ENCODE measurements at regions not wholly inside any gene's neighbourhood (a gene's known extent, or its start where the extent isn't known, plus 50 kb on each side); places are given as distances from the start of the nearest gene placed in this dataset.

DNA sequence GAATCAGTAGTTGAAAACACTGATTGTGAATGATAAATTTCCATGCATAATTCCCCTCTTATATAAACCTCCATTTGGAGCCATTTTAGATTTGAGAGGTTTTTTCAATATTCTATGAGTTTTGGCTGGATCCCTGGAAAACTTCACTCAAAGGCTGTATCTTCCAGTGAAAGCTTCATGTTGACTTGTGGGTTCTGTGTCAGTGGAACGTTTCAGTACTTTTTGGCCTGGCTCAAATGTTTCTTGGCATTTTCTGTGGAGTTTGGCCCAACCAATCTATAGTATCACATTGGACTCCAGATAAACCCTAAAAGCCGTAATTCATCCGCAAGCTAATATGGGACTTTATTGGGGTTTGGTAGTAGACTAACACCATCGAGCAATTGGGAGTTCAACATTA lies 172.6 kb upstream of the PRPS1L1 start:
- no peaks in the 10 kb centered on the region for H3K9me3 ChIP-seq (ENCODE audit: low read length)
- H4K20me1 ChIP-seq (ENCODE audit: insufficient read depth, low read depth, low read length) = no peaks in the 10 kb centered on the region
- H3K79me2 ChIP-seq (ENCODE audit: low read length) = no peaks in the 10 kb centered on the region
- H3K27me3 ChIP-seq (ENCODE audit: low read length) = no peaks in the 10 kb centered on the region
- H3K4me3 ChIP-seq (ENCODE audit: low read length) = no peak overlapping the region
- no peak overlapping the region for H3K4me2 ChIP-seq (ENCODE audit: low read depth, low read length, poor library complexity, severe bottlenecking)
- no peaks in the 10 kb centered on the region for H3K36me3 ChIP-seq (ENCODE audit: insufficient read depth, low read length)
- H3K9ac ChIP-seq (ENCODE audit: low read length) = no peak overlapping the region
- H2AFZ ChIP-seq (ENCODE audit: low read length) = no peak overlapping the region
- H3K9me2 ChIP-seq (replicated peaks; ENCODE audit: insufficient read depth, low read length) = no peaks in the 10 kb centered on the region
- peaks cover 5% of the 10 kb centered on the region; the same call in 1 of the 2 replicates for H3K4me1 ChIP-seq (ENCODE audit: low read length)
- DNase-seq = no peak
- no peak overlapping the region for H3K27ac ChIP-seq (ENCODE audit: low read length)

DNA sequence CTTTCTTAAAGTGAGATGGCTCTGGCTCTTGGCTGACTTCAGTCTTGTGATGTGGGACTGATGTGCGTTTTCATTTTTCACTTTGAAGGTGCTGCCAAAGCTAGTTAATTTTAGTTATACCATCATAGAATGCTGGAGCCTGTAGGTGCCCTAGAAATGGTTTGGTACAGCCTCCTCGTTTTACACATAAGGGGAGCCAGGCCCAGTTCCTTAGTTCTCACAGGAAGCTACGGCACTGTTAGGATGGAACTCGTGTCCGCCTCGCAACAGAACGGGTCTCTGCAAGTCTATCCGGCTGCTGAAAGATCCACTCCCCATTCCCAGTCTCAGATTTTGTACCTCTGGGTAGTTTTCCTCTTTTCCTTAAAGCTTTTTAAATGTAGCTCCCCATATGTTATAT lies 173.2 kb upstream of the PRPS1L1 start:
- no peak overlapping the region for H2AFZ ChIP-seq (ENCODE audit: low read length)
- DNase-seq = no peak

DNA sequence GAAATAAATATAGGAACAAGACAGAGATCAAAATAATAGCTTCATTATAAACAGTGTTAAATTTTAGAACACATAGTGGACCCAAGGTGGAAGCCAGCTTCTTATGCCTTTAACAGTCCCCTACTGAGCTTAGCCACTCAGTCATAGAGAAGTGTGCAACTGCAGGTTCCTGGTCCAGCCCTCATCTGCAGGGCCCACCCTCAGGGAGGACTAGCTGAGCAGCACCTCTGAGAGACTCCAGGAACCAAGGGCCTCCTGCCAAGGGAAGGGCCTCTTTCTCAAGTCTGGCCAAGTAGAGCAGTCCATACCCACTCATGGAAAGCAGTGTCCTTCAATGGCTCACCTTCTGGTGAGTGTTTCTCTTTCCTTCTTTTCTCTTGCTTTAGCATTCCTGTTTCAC lies 173.7 kb upstream of the PRPS1L1 start:
- H3K27me3 ChIP-seq (ENCODE audit: low read length) = no peaks in the 10 kb centered on the region
- peaks cover 5% of the 10 kb centered on the region; the same call in 1 of the 2 replicates for H3K4me1 ChIP-seq (ENCODE audit: low read length)
- no peak overlapping the region for H3K4me3 ChIP-seq (ENCODE audit: low read length)
- H4K20me1 ChIP-seq (ENCODE audit: insufficient read depth, low read depth, low read length) = no peaks in the 10 kb centered on the region
- H3K36me3 ChIP-seq (ENCODE audit: insufficient read depth, low read length) = no peaks in the 10 kb centered on the region
- no peak overlapping the region for H3K27ac ChIP-seq (ENCODE audit: low read length)
- no peak overlapping the region for H3K9ac ChIP-seq (ENCODE audit: low read length)
- no peak overlapping the region for H2AFZ ChIP-seq (ENCODE audit: low read length)
- no peaks in the 10 kb centered on the region for H3K79me2 ChIP-seq (ENCODE audit: low read length)
- no peaks in the 10 kb centered on the region for H3K9me3 ChIP-seq (ENCODE audit: low read length)
- no peak for DNase-seq
- H3K4me2 ChIP-seq (ENCODE audit: low read depth, low read length, poor library complexity, severe bottlenecking) = no peak overlapping the region
- no peaks in the 10 kb centered on the region for H3K9me2 ChIP-seq (replicated peaks; ENCODE audit: insufficient read depth, low read length)

More for the DNA sequence above, 173.2 kb upstream of the PRPS1L1 start:
- Histone ChIP-seq H3K27ac (ENCODE audit: low read length) (no peak overlapping the region), H3K27me3 (ENCODE audit: low read length) (no peaks in the 10 kb centered on the region), H3K4me2 (ENCODE audit: low read depth, low read length, poor library complexity, severe bottlenecking) (no peak overlapping the region), H4K20me1 (ENCODE audit: insufficient read depth, low read depth, low read length) (no peaks in the 10 kb centered on the region), H3K36me3 (ENCODE audit: insufficient read depth, low read length) (no peaks in the 10 kb centered on the region), H3K4me1 (ENCODE audit: low read length) (peaks cover 5% of the 10 kb centered on the region; the same call in 1 of the 2 replicates), H3K9me2 (replicated peaks; ENCODE audit: insufficient read depth, low read length) (no peaks in the 10 kb centered on the region), H3K4me3 (ENCODE audit: low read length) (no peak overlapping the region), H3K9ac (ENCODE audit: low read length) (no peak overlapping the region), H3K9me3 (ENCODE audit: low read length) (no peaks in the 10 kb centered on the region), H3K79me2 (ENCODE audit: low read length) (no peaks in the 10 kb centered on the region)

DNA sequence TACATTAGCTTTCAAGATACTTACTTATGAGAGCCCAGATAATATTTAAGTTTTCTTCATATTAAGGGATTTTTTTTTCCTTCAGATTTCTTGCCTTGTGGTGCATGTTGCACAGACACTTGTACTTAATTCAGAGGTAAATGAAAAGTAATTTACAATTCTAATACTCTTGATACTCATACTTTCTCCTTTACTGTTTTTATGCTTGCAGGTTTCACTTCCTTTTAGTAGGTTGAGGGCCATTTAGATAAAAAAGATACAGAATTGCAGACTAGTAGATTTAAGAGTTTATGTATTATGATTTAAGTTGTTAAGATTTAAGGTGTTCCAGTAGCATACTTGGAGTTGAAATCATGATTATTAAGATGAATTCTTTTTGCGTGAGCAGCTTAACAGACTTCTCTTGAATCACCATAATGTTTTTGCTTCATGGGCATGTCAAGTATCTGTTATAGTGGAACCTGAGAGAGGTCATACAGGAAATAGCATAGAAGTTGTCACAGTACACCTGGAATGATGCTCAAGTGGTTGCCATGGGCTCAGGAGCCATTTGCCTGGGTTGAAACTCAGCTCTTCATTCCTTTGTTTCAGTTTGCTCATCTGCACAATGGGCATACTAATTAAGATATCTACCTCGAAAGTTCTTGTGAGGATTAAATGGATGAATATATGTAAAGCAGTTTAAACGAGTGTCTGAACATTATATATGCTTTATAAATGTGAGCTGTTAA lies 174.8 kb upstream of the PRPS1L1 start:
- Histone ChIP-seq H3K27me3 (ENCODE audit: low read length) (no peaks in the 10 kb centered on the region), H3K9me2 (replicated peaks; ENCODE audit: insufficient read depth, low read length) (no peaks in the 10 kb centered on the region), H3K4me2 (ENCODE audit: low read depth, low read length, poor library complexity, severe bottlenecking) (no peak overlapping the region), H3K79me2 (ENCODE audit: low read length) (no peaks in the 10 kb centered on the region), H3K9ac (ENCODE audit: low read length) (no peak overlapping the region), H3K4me3 (ENCODE audit: low read length) (no peak overlapping the region), H3K9me3 (ENCODE audit: low read length) (no peaks in the 10 kb centered on the region), H3K36me3 (ENCODE audit: insufficient read depth, low read length) (no peaks in the 10 kb centered on the region), H3K27ac (ENCODE audit: low read length) (no peak overlapping the region), H4K20me1 (ENCODE audit: insufficient read depth, low read depth, low read length) (no peaks in the 10 kb centered on the region), H3K4me1 (ENCODE audit: low read length) (peaks cover 5% of the 10 kb centered on the region; the same call in 1 of the 2 replicates), H2AFZ (ENCODE audit: low read length) (no peak overlapping the region)
- DNase-seq = no peak

DNA sequence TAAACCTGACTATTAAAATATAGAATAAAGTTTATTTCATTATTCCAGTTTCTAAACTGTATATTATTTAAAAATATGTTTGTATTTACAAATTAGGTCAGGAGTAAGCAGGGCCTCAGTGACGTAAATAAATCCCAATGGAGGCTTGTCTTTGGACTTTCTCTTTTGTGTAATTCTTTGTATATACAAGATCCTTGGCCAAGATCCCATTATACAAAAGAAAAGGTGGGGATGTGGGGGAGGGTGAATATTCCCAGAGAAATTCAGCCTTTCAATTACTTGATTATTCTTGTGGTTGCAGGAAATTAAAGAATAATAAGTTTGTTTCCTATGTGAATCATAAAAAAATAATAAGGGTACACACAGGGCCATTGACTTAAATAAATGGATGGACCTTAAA lies 178.7 kb upstream of the PRPS1L1 start:
- H3K4me3 ChIP-seq (ENCODE audit: low read length) = no peak overlapping the region
- H3K9ac ChIP-seq (ENCODE audit: low read length) = no peak overlapping the region
- H3K27me3 ChIP-seq (ENCODE audit: low read length) = no peaks in the 10 kb centered on the region
- no peaks in the 10 kb centered on the region for H3K9me3 ChIP-seq (ENCODE audit: low read length)
- H3K9me2 ChIP-seq (replicated peaks; ENCODE audit: insufficient read depth, low read length) = no peaks in the 10 kb centered on the region
- no peak overlapping the region for H2AFZ ChIP-seq (ENCODE audit: low read length)
- no peak overlapping the region for H3K27ac ChIP-seq (ENCODE audit: low read length)
- peaks cover 5% of the 10 kb centered on the region; the same call in 1 of the 2 replicates for H3K4me1 ChIP-seq (ENCODE audit: low read length)
- H3K79me2 ChIP-seq (ENCODE audit: low read length) = no peaks in the 10 kb centered on the region
- H3K4me2 ChIP-seq (ENCODE audit: low read depth, low read length, poor library complexity, severe bottlenecking) = no peak overlapping the region
- H3K36me3 ChIP-seq (ENCODE audit: insufficient read depth, low read length) = no peaks in the 10 kb centered on the region
- H4K20me1 ChIP-seq (ENCODE audit: insufficient read depth, low read depth, low read length) = no peaks in the 10 kb centered on the region
- no peak for DNase-seq

DNA sequence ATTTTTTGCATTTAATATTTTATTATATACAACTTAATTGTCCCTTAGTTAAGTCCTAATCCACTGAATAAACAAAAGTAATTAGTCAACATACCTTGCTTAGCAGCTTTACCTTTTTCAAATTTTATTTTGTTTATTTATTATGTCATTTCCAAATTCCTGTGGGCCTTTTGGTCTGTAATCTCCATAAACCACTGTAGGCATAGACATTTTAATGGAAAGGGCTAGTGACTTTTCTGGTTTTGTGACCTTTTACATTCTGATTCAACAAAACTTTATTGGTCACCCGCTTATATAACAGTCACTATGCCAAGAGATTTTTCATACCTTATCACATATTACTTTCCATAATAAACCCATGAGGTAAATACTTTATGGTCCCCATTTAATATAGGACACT lies 181.3 kb upstream of the PRPS1L1 start:
- Histone ChIP-seq H2AFZ (ENCODE audit: low read length) (no peak overlapping the region), H4K20me1 (ENCODE audit: insufficient read depth, low read depth, low read length) (no peaks in the 10 kb centered on the region), H3K27ac (ENCODE audit: low read length) (no peak overlapping the region), H3K36me3 (ENCODE audit: insufficient read depth, low read length) (no peaks in the 10 kb centered on the region), H3K4me2 (ENCODE audit: low read depth, low read length, poor library complexity, severe bottlenecking) (no peak overlapping the region), H3K9me2 (replicated peaks; ENCODE audit: insufficient read depth, low read length) (no peaks in the 10 kb centered on the region), H3K4me3 (ENCODE audit: low read length) (no peak overlapping the region), H3K79me2 (ENCODE audit: low read length) (no peaks in the 10 kb centered on the region), H3K9me3 (ENCODE audit: low read length) (no peaks in the 10 kb centered on the region), H3K27me3 (ENCODE audit: low read length) (no peaks in the 10 kb centered on the region), H3K4me1 (ENCODE audit: low read length) (no peaks in the 10 kb centered on the region), H3K9ac (ENCODE audit: low read length) (no peak overlapping the region)
- no peak for DNase-seq

DNA sequence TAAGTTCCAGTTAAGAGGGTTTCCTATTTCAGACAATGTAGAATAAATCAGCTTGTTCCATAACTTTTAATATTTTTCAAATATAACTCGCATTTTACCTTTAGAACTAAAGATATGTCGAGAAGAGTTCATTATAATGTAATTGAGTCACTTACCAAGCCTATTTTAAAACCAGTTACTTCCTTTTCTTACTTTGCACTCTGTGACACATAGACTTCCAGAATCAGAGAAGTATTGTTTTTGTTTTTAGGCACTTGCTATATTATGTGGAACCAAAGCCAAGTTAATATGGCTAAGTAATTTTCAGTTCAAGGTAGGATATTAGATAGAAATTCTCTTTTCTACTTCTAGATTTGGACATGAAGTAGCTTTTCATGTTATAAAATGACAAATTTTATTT lies 182.7 kb upstream of the PRPS1L1 start:
- Histone ChIP-seq H3K27me3 (ENCODE audit: low read length) (no peaks in the 10 kb centered on the region), H3K4me2 (ENCODE audit: low read depth, low read length, poor library complexity, severe bottlenecking) (no peak overlapping the region), H3K9me2 (replicated peaks; ENCODE audit: insufficient read depth, low read length) (no peaks in the 10 kb centered on the region), H3K4me1 (ENCODE audit: low read length) (no peaks in the 10 kb centered on the region), H3K4me3 (ENCODE audit: low read length) (no peak overlapping the region), H2AFZ (ENCODE audit: low read length) (no peak overlapping the region), H3K9me3 (ENCODE audit: low read length) (no peaks in the 10 kb centered on the region), H4K20me1 (ENCODE audit: insufficient read depth, low read depth, low read length) (no peaks in the 10 kb centered on the region), H3K79me2 (ENCODE audit: low read length) (no peaks in the 10 kb centered on the region), H3K9ac (ENCODE audit: low read length) (no peak overlapping the region), H3K36me3 (ENCODE audit: insufficient read depth, low read length) (no peaks in the 10 kb centered on the region), H3K27ac (ENCODE audit: low read length) (no peak overlapping the region)
- DNase-seq = no peak

DNA sequence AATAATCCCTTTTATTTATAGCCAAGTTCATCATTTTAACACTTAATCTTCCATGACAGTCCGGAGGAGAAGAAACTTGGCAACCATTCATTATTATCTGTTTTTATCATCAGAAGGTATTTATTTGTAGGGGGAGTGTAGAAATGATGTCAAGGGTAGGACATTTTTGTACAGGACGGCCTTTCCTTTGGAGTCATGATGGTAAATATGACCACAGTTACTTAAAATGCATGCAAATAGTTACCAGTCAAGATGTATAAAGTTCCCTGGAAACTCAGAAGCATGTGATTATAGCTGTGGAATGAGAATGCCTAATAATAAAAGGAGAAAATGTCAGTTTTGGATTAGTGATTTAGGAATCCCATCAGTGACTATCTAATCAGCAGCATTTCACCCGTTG lies 183.1 kb upstream of the PRPS1L1 start:
- Histone ChIP-seq H3K27ac (ENCODE audit: low read length) (no peak overlapping the region), H3K4me2 (ENCODE audit: low read depth, low read length, poor library complexity, severe bottlenecking) (no peak overlapping the region), H3K27me3 (ENCODE audit: low read length) (no peaks in the 10 kb centered on the region), H3K9me3 (ENCODE audit: low read length) (no peaks in the 10 kb centered on the region), H2AFZ (ENCODE audit: low read length) (no peak overlapping the region), H3K4me1 (ENCODE audit: low read length) (no peaks in the 10 kb centered on the region), H3K36me3 (ENCODE audit: insufficient read depth, low read length) (no peaks in the 10 kb centered on the region), H3K4me3 (ENCODE audit: low read length) (no peak overlapping the region), H3K9ac (ENCODE audit: low read length) (no peak overlapping the region), H4K20me1 (ENCODE audit: insufficient read depth, low read depth, low read length) (no peaks in the 10 kb centered on the region), H3K79me2 (ENCODE audit: low read length) (no peaks in the 10 kb centered on the region), H3K9me2 (replicated peaks; ENCODE audit: insufficient read depth, low read length) (no peaks in the 10 kb centered on the region)
- DNase-seq = no peak
